Transverse colon (tissue), 4 donors: ENCODE measurements at regions not wholly inside any gene's neighbourhood (a gene's known extent, or its start where the extent isn't known, plus 50 kb on each side); places are given as distances from the start of the nearest gene placed in this dataset.

Experiments
- DNase-seq: peaks from one replicate; pipeline ENCODE4 v3.0.0-alpha.2; 2019
- H3K27ac ChIP-seq, 4 donors: fragments of 200-600 bp; sonication (generic); 2 replicates each; pipeline ENCODE4 v1.5.1; 2016 to 2018; ENCODE audit warnings: inconsistent platforms in 4 of 4
- H3K27me3 ChIP-seq: fragments of 200-600 bp; sonication (generic); 2 replicates; pipeline ENCODE4 v1.5.1; 2017; ENCODE audit warnings: inconsistent platforms
- H3K36me3 ChIP-seq, 4 donors: fragments of 200-600 bp; sonication (generic); 2 replicates each; pipeline ENCODE4 v1.5.1; 2017 to 2019; ENCODE audit warnings: inconsistent platforms in 4 of 4
- H3K4me1 ChIP-seq, 4 donors: fragments of 200-600 bp; sonication (generic); 2 replicates each; pipeline ENCODE4 v1.5.1; 2017 to 2020; ENCODE audit warnings: inconsistent platforms in 4 of 4
- H3K4me3 ChIP-seq, 4 donors: fragments of 200-600 bp; sonication (generic); 1 replicate in 1 of 4; 2 replicates in 3 of 4; pipeline versions ENCODE4 v1.5.1 to v1.6.1; 2017 to 2019; ENCODE audit warnings: inconsistent platforms in 4 of 4
- H3K9me3 ChIP-seq, 2 donors: fragments of 200-600 bp; sonication (generic); 2 replicates each; pipeline ENCODE4 v1.5.1; 2017 to 2019; ENCODE audit warnings: inconsistent platforms in 2 of 2
- CTCF ChIP-seq, 5 experiments: fragments of 200-600 bp in 3 of 5; fragments of 450-650 bp in 2 of 5; sonication (generic) in 3 of 5; IDR thresholded peaks; 1 replicate in 2 of 5; 2 replicates in 3 of 5; pipeline ENCODE4 v1.5.1; 2016 to 2017; ENCODE audit warnings: antibody characterized with exemption in 5 of 5, inconsistent platforms in 3 of 5, mild to moderate bottlenecking in 2 of 5, moderate library complexity in 1 of 5
- EP300 ChIP-seq: sonication (generic); formaldehyde crosslinking; IDR thresholded peaks from one replicate; pipeline ENCODE4 v1.6.1; 2017; ENCODE audit warnings: antibody characterized with exemption, low read depth
- POLR2A ChIP-seq: fragments of 450-650 bp; IDR thresholded peaks from one replicate; pipeline ENCODE4 v1.6.1; 2016; ENCODE audit warnings: antibody characterized with exemption, mild to moderate bottlenecking, moderate library complexity
- POLR2AphosphoS5 ChIP-seq, 3 donors: sonication (generic); formaldehyde crosslinking; IDR thresholded peaks; one replicate each; pipeline ENCODE4 v1.6.1; 2016; ENCODE audit warnings: antibody characterized with exemption in 3 of 3
- WGBS, 2 donors: methylation state at CpG; one replicate each; pipeline ENCODE4 v1.1.5; 2018; ENCODE audit warnings: low coverage in 1 of 2; 5-methylcytosine and 5-hydroxymethylcytosine counted together
- in situ Hi-C, 4 donors: fragments of 200-750 bp; cut with MboI; loops; one replicate each; pipeline versions ENCODE4 v1.15.0 to v1.15.1; 2017; ENCODE audit warnings: low sequenced_read_pairs in 3 of 4, low pct_ligation_motif_present in 1 of 4, low pct_unique_long_range_greater_than_20kb in 1 of 4
- intact Hi-C: fragments of 100-400 bp; cut with DNase I; formaldehyde crosslinking; loops from one replicate; pipeline ENCODE4 v1.15.1; 2023; ENCODE audit warnings: low total_unique reads

GRCh38 chr14:51566831-51567582, 84.7 kb upstream of the FRMD6 start:
- intact Hi-C loops = no loop called here
- H3K36me3 ChIP-seq = no peaks in the 10 kb centered on the region
- in situ Hi-C loops = no loop called here
- no peaks in the 10 kb centered on the region for H3K9me3 ChIP-seq
- no peaks in the 10 kb centered on the region for H3K27me3 ChIP-seq
- H3K4me3 ChIP-seq = no peak overlapping the region
- TF ChIP-seq CTCF (IDR thresholded peaks at IDR 0.05) = no peak
- no peak for TF ChIP-seq POLR2A
- no peak for TF ChIP-seq POLR2AphosphoS5 (IDR thresholded peaks at IDR 0.05)
- no peak for TF ChIP-seq EP300
- WGBS, 2 donors = 65 to 69% methylated on average over 5 to 6 of the region's 6 CpGs
- no peak overlapping the region for H3K27ac ChIP-seq
- no peaks in the 10 kb centered on the region for H3K4me1 ChIP-seq
- DNase-seq = no peak

- H3K27ac ChIP-seq = no peak overlapping the region
- TF ChIP-seq POLR2AphosphoS5 (IDR thresholded peaks at IDR 0.05) (no peak), POLR2A (no peak), EP300 (no peak), CTCF (IDR thresholded peaks at IDR 0.05) (no peak)
- H3K4me1 ChIP-seq = no peaks in the 10 kb centered on the region
- H3K9me3 ChIP-seq = no peaks in the 10 kb centered on the region
- H3K4me3 ChIP-seq = no peak overlapping the region
- intact Hi-C loops (no loop called here), in situ Hi-C loops (no loop called here)
- no peak for DNase-seq
- H3K36me3 ChIP-seq = no peaks in the 10 kb centered on the region
- WGBS, 2 donors = 75 to 93% methylated on average over 1 to 2 of the region's 2 CpGs
- H3K27me3 ChIP-seq = no peaks in the 10 kb centered on the region
Measured at GRCh38 chr14:51568366-51568765, 83.3 kb upstream of the FRMD6 start.

GRCh38 chr14:51573607-51574006, 78.1 kb upstream of the FRMD6 start:
- TF ChIP-seq CTCF (IDR thresholded peaks at IDR 0.05) (no peak), EP300 (no peak), POLR2A (no peak), POLR2AphosphoS5 (IDR thresholded peaks at IDR 0.05) (no peak)
- intact Hi-C loops = no loop called here
- H3K27me3 ChIP-seq = no peaks in the 10 kb centered on the region
- no peak overlapping the region for H3K27ac ChIP-seq
- no peaks in the 10 kb centered on the region for H3K36me3 ChIP-seq
- no peaks in the 10 kb centered on the region for H3K4me1 ChIP-seq
- no peak overlapping the region for H3K4me3 ChIP-seq
- in situ Hi-C loops = no loop called here
- no peak for DNase-seq
- 65 to 83% methylated on average over 5 to 6 of the region's 6 CpGs for WGBS, 2 donors
- H3K9me3 ChIP-seq = no peaks in the 10 kb centered on the region

GRCh38 chr14:51574009-51574408, 77.7 kb upstream of the FRMD6 start:
- TF ChIP-seq POLR2AphosphoS5 (IDR thresholded peaks at IDR 0.05) (no peak), EP300 (no peak), POLR2A (no peak), CTCF (IDR thresholded peaks at IDR 0.05) (no peak)
- in situ Hi-C loops (no loop called here), intact Hi-C loops (no loop called here)
- Histone ChIP-seq H3K4me3 (no peak overlapping the region), H3K27me3 (no peaks in the 10 kb centered on the region), H3K27ac (no peak overlapping the region), H3K36me3 (no peaks in the 10 kb centered on the region), H3K9me3 (no peaks in the 10 kb centered on the region), H3K4me1 (no peaks in the 10 kb centered on the region)
- no peak for DNase-seq
